ENCODE measurements at regions not wholly inside any gene's neighbourhood (a gene's known extent, or its start where the extent isn't known, plus 50 kb on each side); places are given as distances from the start of the nearest gene placed in this dataset.

- TF ChIP-seq POLR2A (IDR thresholded peaks at IDR 0.05; ENCODE audit: low read depth) (no peak), CTCF (IDR thresholded peaks at IDR 0.05) (no peak)
These were observed 80.3 kb upstream of the TET2 start for GRCh38 chr4:105066401-105066800.

Measured in esophagus muscularis mucosa (tissue), 3 donors.